Testis (tissue), 2 donors: ENCODE measurements at regions not wholly inside any gene's neighbourhood (a gene's known extent, or its start where the extent isn't known, plus 50 kb on each side); places are given as distances from the start of the nearest gene placed in this dataset.

ENCODE experiments used
- CTCF ChIP-seq, 3 experiments: fragments of 450-650 bp in 2 of 3; fragments of 200-600 bp in 1 of 3; sonication (generic) in 1 of 3; IDR thresholded peaks; one replicate each; pipeline ENCODE4 v1.5.1; 2016 to 2019; ENCODE audit warnings: antibody characterized with exemption in 3 of 3, mild to moderate bottlenecking in 2 of 3, moderate library complexity in 1 of 3
- POLR2A ChIP-seq: fragments of 450-650 bp; IDR thresholded peaks from one replicate; pipeline ENCODE4 v1.6.1; 2017; ENCODE audit warnings: antibody characterized with exemption, mild to moderate bottlenecking, moderate library complexity

DNA sequence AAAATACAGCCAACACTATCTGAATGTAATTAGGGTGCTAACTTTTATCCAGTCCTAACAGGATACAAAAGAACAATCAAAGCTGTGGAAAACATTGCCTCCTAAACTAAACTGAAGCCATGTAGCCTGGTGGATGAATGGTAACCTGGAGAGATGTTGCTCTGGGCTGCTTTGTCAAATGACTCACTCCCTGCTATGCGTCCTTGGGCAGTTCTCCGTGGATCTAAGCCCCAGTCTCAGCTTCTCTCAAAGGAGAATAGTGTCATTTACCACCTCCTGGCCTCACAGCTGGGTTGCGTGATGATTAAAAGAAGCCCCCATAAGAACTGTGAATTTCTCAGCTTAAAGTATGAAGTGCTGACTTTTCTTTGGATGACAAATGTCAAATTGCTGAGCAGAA lies 203.7 kb downstream of the ICOS start:
- no peak for TF ChIP-seq CTCF (IDR thresholded peaks at IDR 0.05)
- no peak for TF ChIP-seq POLR2A
